Mesenchymal stem cell (in vitro differentiated cells and primary cell): ENCODE measurements at regions not wholly inside any gene's neighbourhood (a gene's known extent, or its start where the extent isn't known, plus 50 kb on each side); places are given as distances from the start of the nearest gene placed in this dataset.

Experiments used
- DNase-seq: peaks from one replicate; pipeline ENCODE4 v3.0.0-alpha.2; 2013
- H2AFZ ChIP-seq: one replicate; pipeline ENCODE4 v1.6.1; 2013; ENCODE audit warnings: low read depth, mild to moderate bottlenecking, control low read depth, inconsistent platforms, low read length, moderate library complexity
- H2AK5ac ChIP-seq: 2 replicates; pipeline ENCODE4 v1.6.1; 2013; ENCODE audit warnings: low read length, moderate library complexity, mild to moderate bottlenecking, inconsistent platforms; ENCODE audit not compliant: severe bottlenecking
- H2BK120ac ChIP-seq: one replicate; pipeline ENCODE4 v1.6.1; 2013; ENCODE audit warnings: low read depth, mild to moderate bottlenecking, inconsistent platforms, low read length, moderate library complexity
- H2BK12ac ChIP-seq, 2 experiments: one replicate each; pipeline ENCODE4 v1.6.1; 2013; ENCODE audit warnings: inconsistent platforms in 2 of 2, low read length in 2 of 2, mild to moderate bottlenecking in 2 of 2, moderate library complexity in 2 of 2, control low read depth in 1 of 2
- H2BK15ac ChIP-seq: one replicate; pipeline ENCODE4 v1.6.1; 2013; ENCODE audit warnings: mild to moderate bottlenecking, low read depth, inconsistent platforms; ENCODE audit not compliant: poor library complexity, severe bottlenecking
- H2BK5ac ChIP-seq: 2 replicates; pipeline ENCODE4 v1.6.1; 2013; ENCODE audit warnings: low read depth, mild to moderate bottlenecking, low read length, control low read depth, inconsistent platforms; ENCODE audit not compliant: poor library complexity, severe bottlenecking
- H3K14ac ChIP-seq, 2 experiments: one replicate each; pipeline ENCODE4 v1.6.1; 2013; ENCODE audit warnings: inconsistent platforms in 2 of 2, low read length in 2 of 2, control low read depth in 1 of 2, mild to moderate bottlenecking in 1 of 2, moderate library complexity in 1 of 2
- H3K18ac ChIP-seq, 2 experiments: one replicate each; pipeline ENCODE4 v1.6.1; 2013; ENCODE audit warnings: inconsistent platforms in 2 of 2, low read length in 2 of 2, control low read depth in 1 of 2, low read depth in 1 of 2, mild to moderate bottlenecking in 1 of 2
- H3K23ac ChIP-seq, 2 experiments: one replicate each; pipeline ENCODE4 v1.6.1; 2013; ENCODE audit warnings: inconsistent platforms in 2 of 2, low read length in 2 of 2, mild to moderate bottlenecking in 2 of 2, moderate library complexity in 2 of 2, control low read depth in 1 of 2
- H3K27ac ChIP-seq: 2 replicates; pipeline ENCODE4 v1.5.1; 2013; ENCODE audit warnings: mild to moderate bottlenecking, moderate library complexity, low read length, control low read depth, inconsistent platforms; ENCODE audit not compliant: poor library complexity, severe bottlenecking
- H3K27me3 ChIP-seq, 2 experiments: 2 replicates each; pipeline versions ENCODE4 v1.6.1 to v1.7.0; 2013; ENCODE audit warnings: low read length in 2 of 2, mild to moderate bottlenecking in 2 of 2, moderate library complexity in 2 of 2, control low read depth in 1 of 2, inconsistent platforms in 1 of 2; ENCODE audit not compliant: control insufficient read depth in 1 of 2, insufficient read depth in 1 of 2
- H3K36me3 ChIP-seq, 2 experiments: 2 replicates each; pipeline versions ENCODE4 v1.6.1 to v1.7.0; 2013; ENCODE audit warnings: low read length in 2 of 2, control low read depth in 1 of 2, inconsistent platforms in 1 of 2, low read depth in 1 of 2, mild to moderate bottlenecking in 1 of 2; ENCODE audit not compliant: insufficient read depth in 2 of 2, control insufficient read depth in 1 of 2
- H3K4ac ChIP-seq, 2 experiments: one replicate each; pipeline ENCODE4 v1.6.1; 2013; ENCODE audit warnings: inconsistent platforms in 2 of 2, low read length in 2 of 2, mild to moderate bottlenecking in 2 of 2, moderate library complexity in 2 of 2, control low read depth in 1 of 2, low read depth in 1 of 2
- H3K4me1 ChIP-seq: 2 replicates; pipeline ENCODE4 v1.6.1; 2013; ENCODE audit warnings: low read depth, low read length, control low read depth; ENCODE audit not compliant: control insufficient read depth, insufficient read depth
- H3K4me2 ChIP-seq: 2 replicates; pipeline ENCODE4 v1.6.1; 2013; ENCODE audit warnings: low read length, mild to moderate bottlenecking, inconsistent platforms; ENCODE audit not compliant: poor library complexity, severe bottlenecking
- H3K4me3 ChIP-seq, 2 experiments: 2 replicates each; pipeline versions ENCODE4 v1.5.1 to v1.7.0; 2013; ENCODE audit warnings: low read length in 2 of 2, mild to moderate bottlenecking in 2 of 2, control low read depth in 1 of 2, low read depth in 1 of 2; ENCODE audit not compliant: insufficient read depth in 1 of 2
- H3K79me1 ChIP-seq: replicated peaks from 2 replicates; pipeline ENCODE4 v1.6.1; 2013; ENCODE audit warnings: mild to moderate bottlenecking, control low read depth, low read length, inconsistent platforms; ENCODE audit not compliant: poor library complexity, severe bottlenecking
- H3K9ac ChIP-seq: 2 replicates; pipeline ENCODE4 v1.7.0; 2013; ENCODE audit warnings: mild to moderate bottlenecking, low read length, moderate library complexity
- H3K9me3 ChIP-seq: 2 replicates; pipeline ENCODE4 v1.7.0; 2013; ENCODE audit warnings: mild to moderate bottlenecking, low read length; ENCODE audit not compliant: control insufficient read depth
- H4K8ac ChIP-seq: one replicate; pipeline ENCODE4 v1.6.1; 2013; ENCODE audit warnings: inconsistent platforms, mild to moderate bottlenecking, low read length, moderate library complexity
- H4K91ac ChIP-seq: one replicate; pipeline ENCODE4 v1.6.1; 2013; ENCODE audit warnings: mild to moderate bottlenecking, low read length, inconsistent platforms
- WGBS: methylation state at CpG from one replicate; pipeline ENCODE4 v1.1.7; 2013; ENCODE audit warnings: mixed read lengths; 5-methylcytosine and 5-hydroxymethylcytosine counted together

- Histone ChIP-seq H3K18ac (no peak overlapping the region), H3K9ac (no peak overlapping the region), H2BK12ac (no peak overlapping the region), H3K14ac (no peak overlapping the region), H4K8ac (no peak overlapping the region), H2BK15ac (no peak overlapping the region), H3K27ac (no peak overlapping the region), H2AK5ac (no peak overlapping the region), H2AFZ (no peak overlapping the region), H3K4me3 (no peak overlapping the region), H3K79me1 (peaks cover 1% of the 10 kb centered on the region), H3K4me2 (no peak overlapping the region), H3K9me3 (no peaks in the 10 kb centered on the region), H3K23ac (no peak overlapping the region), H3K27me3 (no peaks in the 10 kb centered on the region), H3K36me3 (no peaks in the 10 kb centered on the region), H3K4me1 (no peaks in the 10 kb centered on the region), H2BK5ac (no peak overlapping the region), H2BK120ac (no peak overlapping the region), H3K4ac (no peak overlapping the region), H4K91ac (no peak overlapping the region)
- 62% methylated on average over 1 of the region's 2 CpGs for WGBS
- DNase-seq = no peak
Observed at GRCh38 chr13:22193070-22193469, 522.2 kb downstream of the FGF9 start.

GRCh38 chr13:22194106-22194805 is 523.4 kb downstream of the FGF9 start:
- Histone ChIP-seq H3K4me1 (no peaks in the 10 kb centered on the region), H3K4me3 (no peak overlapping the region)
- 70% methylated on average over 8 of the region's 9 CpGs for WGBS

GRCh38 chr13:22195726-22196125 is 524.9 kb downstream of the FGF9 start:
- Histone ChIP-seq H3K27ac (no peak overlapping the region), H3K27me3 (no peaks in the 10 kb centered on the region), H3K4me3 (no peak overlapping the region), H3K9me3 (no peaks in the 10 kb centered on the region), H4K8ac (no peak overlapping the region), H3K9ac (no peak overlapping the region), H3K36me3 (no peaks in the 10 kb centered on the region), H3K4me2 (no peak overlapping the region), H3K14ac (no peak overlapping the region), H3K4me1 (no peaks in the 10 kb centered on the region), H2AFZ (no peak overlapping the region), H3K79me1 (peaks cover 1% of the 10 kb centered on the region), H3K23ac (no peak overlapping the region), H4K91ac (no peak overlapping the region), H3K4ac (no peak overlapping the region), H3K18ac (no peak overlapping the region), H2BK5ac (no peak overlapping the region), H2AK5ac (no peak overlapping the region), H2BK15ac (no peak overlapping the region), H2BK120ac (no peak overlapping the region), H2BK12ac (no peak overlapping the region)
- WGBS = 83% methylated on average over 5 of the region's 5 CpGs
- DNase-seq = no peak

More at GRCh38 chr13:22194106-22194805, 523.4 kb downstream of the FGF9 start:
- no peak overlapping the region for H2BK12ac ChIP-seq
- no peak overlapping the region for H2BK15ac ChIP-seq
- no peak overlapping the region for H3K4me2 ChIP-seq
- no peak overlapping the region for H3K27ac ChIP-seq
- H3K9me3 ChIP-seq = no peaks in the 10 kb centered on the region
- no peak overlapping the region for H3K14ac ChIP-seq
- H3K36me3 ChIP-seq = no peaks in the 10 kb centered on the region
- H3K79me1 ChIP-seq = peaks cover 1% of the 10 kb centered on the region
- no peak overlapping the region for H3K23ac ChIP-seq
- no peak for DNase-seq
- no peak overlapping the region for H4K91ac ChIP-seq
- H2BK5ac ChIP-seq = no peak overlapping the region
- H2AFZ ChIP-seq = no peak overlapping the region
- no peaks in the 10 kb centered on the region for H3K27me3 ChIP-seq
- H2AK5ac ChIP-seq = no peak overlapping the region
- no peak overlapping the region for H3K9ac ChIP-seq
- no peak overlapping the region for H4K8ac ChIP-seq
- no peak overlapping the region for H3K18ac ChIP-seq
- no peak overlapping the region for H3K4ac ChIP-seq
- no peak overlapping the region for H2BK120ac ChIP-seq

GRCh38 chr13:22196777-22197176 is 525.9 kb downstream of the FGF9 start:
- Histone ChIP-seq H3K9me3 (no peaks in the 10 kb centered on the region), H4K91ac (no peak overlapping the region), H3K4me3 (no peak overlapping the region), H3K4ac (no peak overlapping the region), H3K18ac (no peak overlapping the region), H3K27me3 (no peaks in the 10 kb centered on the region), H2BK5ac (no peak overlapping the region), H2AFZ (no peak overlapping the region), H3K9ac (no peak overlapping the region), H2BK15ac (no peak overlapping the region), H2BK12ac (no peak overlapping the region), H3K79me1 (no peaks in the 10 kb centered on the region), H3K36me3 (no peaks in the 10 kb centered on the region), H3K4me1 (no peaks in the 10 kb centered on the region), H3K27ac (no peak overlapping the region), H2AK5ac (no peak overlapping the region), H3K4me2 (no peak overlapping the region), H3K23ac (no peak overlapping the region), H3K14ac (no peak overlapping the region), H2BK120ac (no peak overlapping the region), H4K8ac (no peak overlapping the region)
- DNase-seq = no peak
